PC-3 (cell line): ENCODE measurements at regions not wholly inside any gene's neighbourhood (a gene's known extent, or its start where the extent isn't known, plus 50 kb on each side); places are given as distances from the start of the nearest gene placed in this dataset.

Experiments
- ATAC-seq: fragments of 200-7000 bp; cut with Tn5 transposase; 2 replicates; pipeline ENCODE4 v1.9.1; 2020; ENCODE audit warnings: mild to moderate bottlenecking, moderate library complexity
- BruUV-seq: library from RNA; stranded (reverse); fragments of 400-500 nt; replicated peaks from 2 replicates; lab custom pipeline; 2021; lab: Mats Ljungman, UMichigan
- CTCF ChIA-PET: fragments of 300-600 bp; sonication (Branson Sonifier 250); formaldehyde crosslinking; loops from one replicate; lab custom pipeline; 2022; ENCODE audit warnings: antibody characterized with exemption; lab: Charles Lee
- POLR2A ChIA-PET: fragments of 300-600 bp; sonication (Branson Sonifier 250); formaldehyde crosslinking; loops from one replicate; lab custom pipeline; 2022; ENCODE audit warnings: antibody characterized with exemption; ENCODE audit not compliant: unreplicated experiment; lab: Charles Lee
- DNase-seq: peaks from one replicate; pipeline ENCODE4 v3.0.0-alpha.2; 2015
- H2AFZ ChIP-seq: fragments of 300-600 bp; sonication (generic); 2 replicates; pipeline ENCODE4 v1.6.0; 2016; ENCODE audit warnings: antibody characterized with exemption, low read length
- H3F3A ChIP-seq: fragments of 300-600 bp; sonication (generic); one replicate; pipeline ENCODE4 v1.6.0; 2017; ENCODE audit warnings: antibody characterized with exemption, low read length, control low read depth, mild to moderate bottlenecking; ENCODE audit not compliant: unreplicated experiment
- H3K27ac ChIP-seq: fragments of 300-600 bp; sonication (generic); 2 replicates; pipeline ENCODE4 v1.5.1; 2016; ENCODE audit warnings: mild to moderate bottlenecking, low read length
- H3K27me3 ChIP-seq: fragments of 300-600 bp; sonication (generic); 2 replicates; pipeline ENCODE4 v1.6.1; 2016; ENCODE audit warnings: low read length, mixed read lengths
- H3K36me3 ChIP-seq: fragments of 300-600 bp; sonication (generic); 2 replicates; pipeline ENCODE4 v1.6.1; 2016; ENCODE audit warnings: low read depth, mixed run types, low read length, mixed read lengths
- H3K4me1 ChIP-seq: fragments of 300-600 bp; sonication (generic); 2 replicates; pipeline ENCODE4 v1.5.1; 2016; ENCODE audit warnings: low read length; ENCODE audit not compliant: insufficient read depth
- H3K4me2 ChIP-seq: fragments of 300-600 bp; sonication (generic); 2 replicates; pipeline ENCODE4 v1.6.0; 2016; ENCODE audit warnings: low read length
- H3K4me3 ChIP-seq: fragments of 300-600 bp; sonication (generic); 2 replicates; pipeline ENCODE4 v1.5.1; 2016; ENCODE audit warnings: mild to moderate bottlenecking, low read length, mixed read lengths
- H3K79me2 ChIP-seq: fragments of 300-600 bp; sonication (generic); 2 replicates; pipeline ENCODE4 v1.6.1; 2017; ENCODE audit warnings: low read length, mixed read lengths
- H3K9ac ChIP-seq: fragments of 300-600 bp; sonication (generic); 2 replicates; pipeline ENCODE4 v1.6.0; 2016; ENCODE audit warnings: mild to moderate bottlenecking, low read length
- H3K9me2 ChIP-seq: fragments of 300-600 bp; sonication (generic); replicated peaks from 2 replicates; pipeline ENCODE4 v1.6.1; 2016; ENCODE audit warnings: mixed run types, low read length, mixed read lengths
- H3K9me3 ChIP-seq: fragments of 300-600 bp; sonication (generic); 2 replicates; pipeline ENCODE4 v1.6.1; 2016; ENCODE audit warnings: low read length, mixed read lengths
- H4K20me1 ChIP-seq: fragments of 300-600 bp; sonication (generic); 2 replicates; pipeline ENCODE4 v1.6.1; 2016; ENCODE audit warnings: low read length, mixed read lengths
- EZH2 ChIP-seq: fragments of 300-600 bp; sonication (generic); IDR thresholded peaks from one replicate; pipeline ENCODE4 v1.6.1; 2017; ENCODE audit warnings: antibody characterized with exemption, mild to moderate bottlenecking, low read length; ENCODE audit not compliant: unreplicated experiment
- EZH2phosphoT487 ChIP-seq: fragments of 300-600 bp; sonication (generic); IDR thresholded peaks from 2 replicates; pipeline ENCODE4 v1.6.1; 2018; ENCODE audit warnings: mild to moderate bottlenecking, antibody characterized with exemption, low read length, borderline replicate concordance
- intact Hi-C: fragments of 100-400 bp; cut with micrococcal nuclease; formaldehyde crosslinking; loops from 2 replicates; pipeline ENCODE4 v1.9.0; 2023
- TF ChIP-seq, protein P1 (sequence below): fragments of 300-600 bp; sonication (generic); conservative IDR thresholded peaks from 2 replicates; pipeline ENCODE4 v1.5.1; 2017; ENCODE audit warnings: antibody characterized with exemption, low read depth, mild to moderate bottlenecking, low read length

- ChIA-PET CTCF (no interaction called here), POLR2A (no interaction called here)
- Histone ChIP-seq H3K9ac (no peak overlapping the region), H2AFZ (peak overlapping the region; percentile 58; the same call in 1 of the 2 replicates), H3K27ac (no peak overlapping the region), H3K79me2 (no peaks in the 10 kb centered on the region), H3K9me3 (no peaks in the 10 kb centered on the region), H3K36me3 (no peaks in the 10 kb centered on the region), H3K4me1 (no peaks in the 10 kb centered on the region), H3F3A (no peaks in the 10 kb centered on the region), H3K27me3 (no peaks in the 10 kb centered on the region), H3K9me2 (no peaks in the 10 kb centered on the region), H4K20me1 (no peaks in the 10 kb centered on the region), H3K4me2 (peak overlapping the region; percentile 71), H3K4me3 (no peak overlapping the region)
- ATAC-seq (no peak), DNase-seq (no peak)
- TF ChIP-seq EZH2phosphoT487 (no peak), EZH2 (no peak)
- TF ChIP-seq, protein P1, sequence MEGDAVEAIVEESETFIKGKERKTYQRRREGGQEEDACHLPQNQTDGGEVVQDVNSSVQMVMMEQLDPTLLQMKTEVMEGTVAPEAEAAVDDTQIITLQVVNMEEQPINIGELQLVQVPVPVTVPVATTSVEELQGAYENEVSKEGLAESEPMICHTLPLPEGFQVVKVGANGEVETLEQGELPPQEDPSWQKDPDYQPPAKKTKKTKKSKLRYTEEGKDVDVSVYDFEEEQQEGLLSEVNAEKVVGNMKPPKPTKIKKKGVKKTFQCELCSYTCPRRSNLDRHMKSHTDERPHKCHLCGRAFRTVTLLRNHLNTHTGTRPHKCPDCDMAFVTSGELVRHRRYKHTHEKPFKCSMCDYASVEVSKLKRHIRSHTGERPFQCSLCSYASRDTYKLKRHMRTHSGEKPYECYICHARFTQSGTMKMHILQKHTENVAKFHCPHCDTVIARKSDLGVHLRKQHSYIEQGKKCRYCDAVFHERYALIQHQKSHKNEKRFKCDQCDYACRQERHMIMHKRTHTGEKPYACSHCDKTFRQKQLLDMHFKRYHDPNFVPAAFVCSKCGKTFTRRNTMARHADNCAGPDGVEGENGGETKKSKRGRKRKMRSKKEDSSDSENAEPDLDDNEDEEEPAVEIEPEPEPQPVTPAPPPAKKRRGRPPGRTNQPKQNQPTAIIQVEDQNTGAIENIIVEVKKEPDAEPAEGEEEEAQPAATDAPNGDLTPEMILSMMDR, result no peak
- no TSS peak for BruUV-seq
- intact Hi-C loops, result loop anchor here (5.0 to 10.0 kb wide), 3 partner anchors 119 to 1753 kb away; no protein-coding TSS in a partner anchor
These were observed 381.2 kb downstream of the C6orf118 start for GRCh38 chr6:164928057-164928727.

DNA sequence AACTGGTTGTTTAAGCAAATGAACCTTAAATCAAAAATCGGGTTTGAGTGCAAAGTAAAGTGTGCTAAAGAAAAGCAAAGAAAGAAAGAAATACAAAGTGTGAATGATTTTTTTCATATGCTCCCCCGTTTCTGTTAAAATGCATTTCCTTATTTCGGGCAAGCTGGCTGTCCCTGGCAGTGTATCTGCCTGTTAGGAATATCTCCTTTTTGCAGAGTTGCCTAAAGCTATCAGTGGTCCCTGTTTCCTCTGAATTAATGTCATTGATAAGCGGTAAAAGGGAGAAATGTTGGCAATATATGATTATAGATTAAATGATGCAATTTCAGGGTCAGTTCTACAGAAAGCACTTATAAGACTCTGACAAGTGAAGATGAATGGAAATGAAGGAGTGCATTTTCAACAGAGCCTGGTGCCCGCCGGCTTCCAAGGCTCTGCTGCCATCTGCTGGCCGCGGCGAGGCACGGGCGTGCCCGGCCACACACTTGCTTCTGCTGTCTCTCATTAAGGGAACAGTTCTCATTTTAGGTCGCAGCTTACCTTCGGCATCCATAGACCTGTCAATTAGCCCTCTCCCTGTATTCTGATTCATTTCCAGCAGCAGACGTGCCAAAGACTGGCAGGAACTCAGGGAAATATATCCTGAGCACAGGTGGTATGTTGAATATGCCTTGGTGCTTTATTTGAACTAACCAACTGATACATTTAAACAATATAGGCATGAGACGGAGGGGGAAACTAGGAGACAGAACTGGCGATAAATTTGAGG is 381.9 kb downstream of the C6orf118 start:
- CTCF ChIA-PET, result no interaction called here
- POLR2A ChIA-PET, result no interaction called here
- Histone ChIP-seq H4K20me1 (no peaks in the 10 kb centered on the region), H3K4me2 (peak overlapping the region; percentile 71), H3F3A (no peaks in the 10 kb centered on the region), H3K4me1 (no peaks in the 10 kb centered on the region), H3K27me3 (no peaks in the 10 kb centered on the region), H3K79me2 (no peaks in the 10 kb centered on the region), H2AFZ (peak overlapping the region; percentile 58), H3K27ac (no peak overlapping the region), H3K9me3 (no peaks in the 10 kb centered on the region), H3K9me2 (no peaks in the 10 kb centered on the region), H3K36me3 (no peaks in the 10 kb centered on the region), H3K4me3 (no peak overlapping the region), H3K9ac (no peak overlapping the region)
- TF ChIP-seq, protein P1, result peak; percentile 87
- no peak for TF ChIP-seq EZH2phosphoT487
- TF ChIP-seq EZH2, result no peak
- intact Hi-C loops, result loop anchor here (2.0 to 10.0 kb wide), 4 partner anchors 120 to 1753 kb away; no protein-coding TSS in a partner anchor
- peak; percentile 61 for DNase-seq
- ATAC-seq, result peak; percentile 93
- no TSS peak for BruUV-seq
